Erythroblast (primary cell): ENCODE measurements at regions not wholly inside any gene's neighbourhood (a gene's known extent, or its start where the extent isn't known, plus 50 kb on each side); places are given as distances from the start of the nearest gene placed in this dataset.

Experiments used
- GATA1 ChIP-seq: IDR thresholded peaks from 2 replicates; pipeline ENCODE4 v1.6.1; 2011; ENCODE audit warnings: low read depth, mild to moderate bottlenecking, control low read depth, low read length, moderate library complexity
- POLR2A ChIP-seq: IDR thresholded peaks from 2 replicates; pipeline ENCODE4 v1.6.1; 2011; ENCODE audit warnings: mild to moderate bottlenecking, low read length

DNA sequence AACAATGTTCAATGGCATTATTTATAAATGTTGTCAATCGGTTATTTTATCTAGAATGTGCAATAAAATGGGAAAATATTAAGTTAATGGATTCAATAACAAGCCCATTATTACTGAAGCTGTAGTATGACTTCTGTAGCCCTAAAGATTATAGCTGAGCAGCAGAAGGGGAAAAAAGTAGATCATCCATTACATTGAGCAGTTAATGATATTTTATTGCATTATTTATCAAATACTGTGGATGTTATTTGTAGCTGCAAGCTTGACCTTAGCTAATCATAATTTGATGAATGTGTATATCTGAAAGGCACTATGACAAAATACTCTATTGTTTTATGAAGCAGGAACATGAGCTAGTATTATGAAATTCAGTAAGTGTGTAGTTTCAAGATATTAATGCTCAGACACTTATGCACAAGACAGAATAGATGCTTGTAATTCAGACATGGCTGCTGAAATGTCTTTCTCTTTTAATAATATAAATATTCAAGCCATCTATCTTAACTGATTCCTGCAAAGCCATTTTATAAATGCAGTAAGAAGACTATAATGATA, 131.5 kb upstream of the MGAT4C start:
- no peak for TF ChIP-seq POLR2A
- no peak for TF ChIP-seq GATA1
